ENCODE measurements at regions not wholly inside any gene's neighbourhood (a gene's known extent, or its start where the extent isn't known, plus 50 kb on each side); places are given as distances from the start of the nearest gene placed in this dataset.

- in situ Hi-C loops (cut with HindIII; ENCODE audit: low pct_unique_long_range_greater_than_20kb, low sequenced_read_pairs) = no loop called here
- no peak for DNase-seq (ENCODE audit: low read depth)
Observed at GRCh38 chr7:34249192-34249591, 343.9 kb downstream of the BMPER start.

GRCh38 chr7:34260279-34260678 is 354.9 kb downstream of the BMPER start:
- in situ Hi-C loops (cut with HindIII; ENCODE audit: low pct_unique_long_range_greater_than_20kb, low sequenced_read_pairs) = no loop called here
- DNase-seq (ENCODE audit: low read depth) = peak; percentile 52

- DNase-seq (ENCODE audit: low read depth) = no peak
- in situ Hi-C loops (cut with HindIII; ENCODE audit: low pct_unique_long_range_greater_than_20kb, low sequenced_read_pairs) = no loop called here
Observed at GRCh38 chr7:34263168-34263567, 357.8 kb downstream of the BMPER start.

- DNase-seq (ENCODE audit: low read depth) = no peak
- in situ Hi-C loops (cut with HindIII; ENCODE audit: low pct_unique_long_range_greater_than_20kb, low sequenced_read_pairs) = no loop called here
Observed at GRCh38 chr7:34269084-34269483, 363.7 kb downstream of the BMPER start.

- in situ Hi-C loops (cut with HindIII; ENCODE audit: low pct_unique_long_range_greater_than_20kb, low sequenced_read_pairs) = no loop called here
- DNase-seq (ENCODE audit: low read depth) = no peak
Observed at GRCh38 chr7:34275624-34276023, 370.3 kb downstream of the BMPER start.

GRCh38 chr7:34277016-34277802 is 371.9 kb downstream of the BMPER start:
- in situ Hi-C loops (cut with HindIII; ENCODE audit: low pct_unique_long_range_greater_than_20kb, low sequenced_read_pairs) = no loop called here

GRCh38 chr7:34277803-34278199 is 372.5 kb downstream of the BMPER start:
- in situ Hi-C loops (cut with HindIII; ENCODE audit: low pct_unique_long_range_greater_than_20kb, low sequenced_read_pairs) = no loop called here

More at GRCh38 chr7:34277016-34277802, 371.9 kb downstream of the BMPER start:
- no peak for DNase-seq (ENCODE audit: low read depth)

GRCh38 chr7:34281260-34281659 is 375.9 kb downstream of the BMPER start:
- in situ Hi-C loops (cut with HindIII; ENCODE audit: low pct_unique_long_range_greater_than_20kb, low sequenced_read_pairs) = no loop called here
- no peak for DNase-seq (ENCODE audit: low read depth)

More at GRCh38 chr7:34277803-34278199, 372.5 kb downstream of the BMPER start:
- DNase-seq (ENCODE audit: low read depth) = no peak

GRCh38 chr7:34282271-34282670 is 375.7 kb upstream of the NPSR1 start:
- no peak for DNase-seq (ENCODE audit: low read depth)
- in situ Hi-C loops (cut with HindIII; ENCODE audit: low pct_unique_long_range_greater_than_20kb, low sequenced_read_pairs) = no loop called here

- in situ Hi-C loops (cut with HindIII; ENCODE audit: low pct_unique_long_range_greater_than_20kb, low sequenced_read_pairs) = no loop called here
- DNase-seq (ENCODE audit: low read depth) = no peak
Observed at GRCh38 chr7:34296663-34297062, 361.4 kb upstream of the NPSR1 start.

- in situ Hi-C loops (cut with HindIII; ENCODE audit: low pct_unique_long_range_greater_than_20kb, low sequenced_read_pairs) = no loop called here
Observed at GRCh38 chr7:34298492-34299013, 359.5 kb upstream of the NPSR1 start.

GRCh38 chr7:34299066-34299465 is 359.0 kb upstream of the NPSR1 start:
- no peak for DNase-seq (ENCODE audit: low read depth)
- in situ Hi-C loops (cut with HindIII; ENCODE audit: low pct_unique_long_range_greater_than_20kb, low sequenced_read_pairs) = no loop called here

More at GRCh38 chr7:34298492-34299013, 359.5 kb upstream of the NPSR1 start:
- no peak for DNase-seq (ENCODE audit: low read depth)

- in situ Hi-C loops (cut with HindIII; ENCODE audit: low pct_unique_long_range_greater_than_20kb, low sequenced_read_pairs) = no loop called here
Observed at GRCh38 chr7:34307540-34307939, 350.5 kb upstream of the NPSR1 start.

GRCh38 chr7:34308595-34308994 is 349.4 kb upstream of the NPSR1 start:
- in situ Hi-C loops (cut with HindIII; ENCODE audit: low pct_unique_long_range_greater_than_20kb, low sequenced_read_pairs) = no loop called here
- no peak for DNase-seq (ENCODE audit: low read depth)

More at GRCh38 chr7:34307540-34307939, 350.5 kb upstream of the NPSR1 start:
- DNase-seq (ENCODE audit: low read depth) = no peak

- in situ Hi-C loops (cut with HindIII; ENCODE audit: low pct_unique_long_range_greater_than_20kb, low sequenced_read_pairs) = no loop called here
- DNase-seq (ENCODE audit: low read depth) = no peak
Observed at GRCh38 chr7:34309116-34309515, 348.9 kb upstream of the NPSR1 start.

- DNase-seq (ENCODE audit: low read depth) = no peak
- in situ Hi-C loops (cut with HindIII; ENCODE audit: low pct_unique_long_range_greater_than_20kb, low sequenced_read_pairs) = no loop called here
Observed at GRCh38 chr7:34309584-34309983, 348.4 kb upstream of the NPSR1 start.

- DNase-seq (ENCODE audit: low read depth) = no peak
- in situ Hi-C loops (cut with HindIII; ENCODE audit: low pct_unique_long_range_greater_than_20kb, low sequenced_read_pairs) = no loop called here
Observed at GRCh38 chr7:34311591-34311990, 346.4 kb upstream of the NPSR1 start.

GRCh38 chr7:34312624-34313023 is 345.4 kb upstream of the NPSR1 start:
- in situ Hi-C loops (cut with HindIII; ENCODE audit: low pct_unique_long_range_greater_than_20kb, low sequenced_read_pairs) = no loop called here

GRCh38 chr7:34313289-34313688 is 344.7 kb upstream of the NPSR1 start:
- no peak for DNase-seq (ENCODE audit: low read depth)
- in situ Hi-C loops (cut with HindIII; ENCODE audit: low pct_unique_long_range_greater_than_20kb, low sequenced_read_pairs) = no loop called here

More at GRCh38 chr7:34312624-34313023, 345.4 kb upstream of the NPSR1 start:
- no peak for DNase-seq (ENCODE audit: low read depth)

- in situ Hi-C loops (cut with HindIII; ENCODE audit: low pct_unique_long_range_greater_than_20kb, low sequenced_read_pairs) = no loop called here
- DNase-seq (ENCODE audit: low read depth) = no peak
Observed at GRCh38 chr7:34315032-34315431, 343.0 kb upstream of the NPSR1 start.
